GM21576 (cell line): ENCODE measurements at regions not wholly inside any gene's neighbourhood (a gene's known extent, or its start where the extent isn't known, plus 50 kb on each side); places are given as distances from the start of the nearest gene placed in this dataset.
"Not testable (repeated sequence)": the region's sequence is repeated elsewhere in the genome, so short reads cannot be mapped to it uniquely, and the experiment has no call there.

Source experiments
- ATAC-seq: cut with Tn5 transposase; IDR thresholded peaks from one replicate; pipeline ENCODE4 v1.9.1; 2021; ENCODE audit warnings: mild to moderate bottlenecking, moderate library complexity; ENCODE audit not compliant: unreplicated experiment

GRCh38 chr9:1535051-1535450, 480.1 kb upstream of the SMARCA2 start:
- peak; percentile 57 for ATAC-seq

- ATAC-seq = no peak
Measured at GRCh38 chr9:1535599-1535998, 479.5 kb upstream of the SMARCA2 start.

- ATAC-seq = peak; percentile 63
Measured at GRCh38 chr9:1536522-1537170, 478.5 kb upstream of the SMARCA2 start.

- ATAC-seq = no peak
Measured at GRCh38 chr9:1538301-1538700, 476.8 kb upstream of the SMARCA2 start.

- ATAC-seq = no peak
Measured at GRCh38 chr9:1539216-1539615, 475.9 kb upstream of the SMARCA2 start.

GRCh38 chr9:1550636-1551035, 464.5 kb upstream of the SMARCA2 start:
- no peak for ATAC-seq

- ATAC-seq = no peak
Measured at GRCh38 chr9:1554081-1555035, 460.8 kb upstream of the SMARCA2 start.

- not testable (repeated sequence) for ATAC-seq
Measured at GRCh38 chr9:1558666-1559065, 456.5 kb upstream of the SMARCA2 start.

GRCh38 chr9:1575939-1576338, 439.2 kb upstream of the SMARCA2 start:
- ATAC-seq = no peak

GRCh38 chr9:1580215-1580614, 434.9 kb upstream of the SMARCA2 start:
- ATAC-seq = peak; percentile 82

GRCh38 chr9:1581926-1582325, 433.2 kb upstream of the SMARCA2 start:
- ATAC-seq = no peak

- ATAC-seq = no peak
Measured at GRCh38 chr9:1591310-1591709, 423.8 kb upstream of the SMARCA2 start.

GRCh38 chr9:1598270-1598669, 416.9 kb upstream of the SMARCA2 start:
- ATAC-seq = no peak

GRCh38 chr9:1599961-1600360, 415.2 kb upstream of the SMARCA2 start:
- ATAC-seq = no peak

GRCh38 chr9:1604942-1605560, 410.1 kb upstream of the SMARCA2 start:
- peak; percentile 69 for ATAC-seq

GRCh38 chr9:1606253-1606652, 408.9 kb upstream of the SMARCA2 start:
- no peak for ATAC-seq

- ATAC-seq = no peak
Measured at GRCh38 chr9:1612886-1613285, 402.3 kb upstream of the SMARCA2 start.

- no peak for ATAC-seq
Measured at GRCh38 chr9:1617419-1617818, 397.7 kb upstream of the SMARCA2 start.

- ATAC-seq = no peak
Measured at GRCh38 chr9:1619915-1620710, 395.0 kb upstream of the SMARCA2 start.

GRCh38 chr9:1637401-1637800, 377.7 kb upstream of the SMARCA2 start:
- no peak for ATAC-seq

GRCh38 chr9:1639166-1639565, 376.0 kb upstream of the SMARCA2 start:
- ATAC-seq = no peak
